GM23248 (cell line): ENCODE measurements at regions not wholly inside any gene's neighbourhood (a gene's known extent, or its start where the extent isn't known, plus 50 kb on each side); places are given as distances from the start of the nearest gene placed in this dataset.

ENCODE experiments used
- DNase-seq: peaks from one replicate; pipeline ENCODE4 v3.0.0-alpha.2; 2015
- H2AFZ ChIP-seq: fragments of 200-600 bp; sonication (generic); 2 replicates; pipeline ENCODE4 v1.6.1; 2016; ENCODE audit warnings: antibody characterized with exemption
- H3F3A ChIP-seq: fragments of 200-600 bp; sonication (generic); 2 replicates; pipeline ENCODE4 v1.6.1; 2016; ENCODE audit warnings: mild to moderate bottlenecking, antibody characterized with exemption, mixed run types; ENCODE audit not compliant: insufficient read depth
- H3K27ac ChIP-seq: fragments of 200-600 bp; sonication (generic); 2 replicates; pipeline ENCODE4 v1.5.1; 2016; ENCODE audit warnings: mild to moderate bottlenecking
- H3K27me3 ChIP-seq: fragments of 200-600 bp; sonication (generic); replicated peaks from 2 replicates; pipeline ENCODE4 v1.6.1; 2016; ENCODE audit warnings: mild to moderate bottlenecking; ENCODE audit not compliant: insufficient read depth
- H3K36me3 ChIP-seq: fragments of 200-600 bp; sonication (generic); 2 replicates; pipeline ENCODE4 v1.6.1; 2016; ENCODE audit warnings: low read depth, mild to moderate bottlenecking
- H3K4me1 ChIP-seq: fragments of 200-600 bp; sonication (generic); 2 replicates; pipeline ENCODE4 v1.6.1; 2016; ENCODE audit warnings: mild to moderate bottlenecking; ENCODE audit not compliant: insufficient read depth
- H3K4me2 ChIP-seq: fragments of 200-600 bp; sonication (generic); one replicate; pipeline ENCODE4 v1.6.1; 2016; ENCODE audit warnings: mild to moderate bottlenecking; ENCODE audit not compliant: unreplicated experiment
- H3K4me3 ChIP-seq: fragments of 200-600 bp; sonication (generic); 2 replicates; pipeline ENCODE4 v1.5.1; 2016; ENCODE audit warnings: mild to moderate bottlenecking
- H3K79me2 ChIP-seq: fragments of 200-600 bp; sonication (generic); 2 replicates; pipeline ENCODE4 v1.6.1; 2016; ENCODE audit warnings: mild to moderate bottlenecking; ENCODE audit not compliant: insufficient read depth
- H3K9ac ChIP-seq: fragments of 200-600 bp; sonication (generic); 2 replicates; pipeline ENCODE4 v1.6.1; 2016; ENCODE audit warnings: mild to moderate bottlenecking
- H3K9me2 ChIP-seq: fragments of 200-600 bp; sonication (generic); 2 replicates; pipeline ENCODE4 v1.6.1; 2016; ENCODE audit warnings: mixed run types, mild to moderate bottlenecking, moderate library complexity; ENCODE audit not compliant: insufficient read depth
- H3K9me3 ChIP-seq: fragments of 200-600 bp; sonication (generic); one replicate; pipeline ENCODE4 v1.6.1; 2017; ENCODE audit warnings: low read depth
- H4K20me1 ChIP-seq: fragments of 200-600 bp; sonication (generic); 2 replicates; pipeline ENCODE4 v1.6.0; 2016; ENCODE audit not compliant: insufficient read depth
- EZH2 ChIP-seq: fragments of 200-600 bp; sonication (generic); IDR thresholded peaks from 2 replicates; pipeline ENCODE4 v1.6.1; 2018; ENCODE audit warnings: antibody characterized with exemption, mild to moderate bottlenecking; ENCODE audit not compliant: insufficient read depth, poor library complexity, severe bottlenecking
- EZH2phosphoT487 ChIP-seq: fragments of 200-600 bp; sonication (generic); IDR thresholded peaks from 2 replicates; pipeline ENCODE4 v1.6.1; 2018; ENCODE audit warnings: antibody characterized with exemption, moderate library complexity, mild to moderate bottlenecking, low read depth; ENCODE audit not compliant: insufficient read depth
- WGBS, 2 experiments: methylation state at CpG; one replicate each; pipeline ENCODE4 v1.1.6; 2015 to 2017; ENCODE audit warnings: low lambda C conversion rate in 2 of 2, low coverage in 1 of 2; ENCODE audit errors: missing lambda C conversion rate in 2 of 2; 5-methylcytosine and 5-hydroxymethylcytosine counted together
- in situ Hi-C: fragments of 300-500 bp; cut with MboI; formaldehyde crosslinking; loops from 2 replicates; pipeline ENCODE4 v1.15.0; 2020

- H2AFZ ChIP-seq: no peak overlapping the region
- no peaks in the 10 kb centered on the region for H3K79me2 ChIP-seq
- H3K9me2 ChIP-seq: no peaks in the 10 kb centered on the region
- no peaks in the 10 kb centered on the region for H3K27me3 ChIP-seq
- no peak overlapping the region for H3K27ac ChIP-seq
- in situ Hi-C loops: no loop called here
- H3K9ac ChIP-seq: no peak overlapping the region
- no peak overlapping the region for H3K4me2 ChIP-seq
- no peak for DNase-seq
- H3K4me3 ChIP-seq: no peak overlapping the region
- no peak for TF ChIP-seq EZH2
- no peak for TF ChIP-seq EZH2phosphoT487
- WGBS, 2 experiments: 68 to 76% methylated on average over 14 of the region's 14 CpGs
- no peaks in the 10 kb centered on the region for H3K36me3 ChIP-seq
- H3K9me3 ChIP-seq: no peaks in the 10 kb centered on the region
- no peaks in the 10 kb centered on the region for H3K4me1 ChIP-seq
- H4K20me1 ChIP-seq: no peaks in the 10 kb centered on the region
- H3F3A ChIP-seq: no peaks in the 10 kb centered on the region
Observed at GRCh38 chr19:30314056-30314804, 58.0 kb upstream of the ZNF536 start.

- no peak overlapping the region for H3K9ac ChIP-seq
- DNase-seq: no peak
- no peaks in the 10 kb centered on the region for H3F3A ChIP-seq
- H3K9me3 ChIP-seq: no peaks in the 10 kb centered on the region
- no peaks in the 10 kb centered on the region for H3K27me3 ChIP-seq
- no peak overlapping the region for H3K27ac ChIP-seq
- no peaks in the 10 kb centered on the region for H3K9me2 ChIP-seq
- H2AFZ ChIP-seq: no peak overlapping the region
- WGBS, 2 experiments: 85 to 91% methylated on average over 5 of the region's 5 CpGs
- no peak overlapping the region for H3K4me2 ChIP-seq
- in situ Hi-C loops: no loop called here
- H4K20me1 ChIP-seq: no peaks in the 10 kb centered on the region
- H3K4me3 ChIP-seq: no peak overlapping the region
- TF ChIP-seq EZH2phosphoT487 (no peak), EZH2 (no peak)
- no peaks in the 10 kb centered on the region for H3K79me2 ChIP-seq
- no peaks in the 10 kb centered on the region for H3K4me1 ChIP-seq
- H3K36me3 ChIP-seq: no peaks in the 10 kb centered on the region
Observed at GRCh38 chr19:30314805-30315155, 57.4 kb upstream of the ZNF536 start.

- H4K20me1 ChIP-seq: no peaks in the 10 kb centered on the region
- 91 to 94% methylated on average over 2 of the region's 2 CpGs for WGBS, 2 experiments
Observed at GRCh38 chr19:30315159-30315558, 57.0 kb upstream of the ZNF536 start.

GRCh38 chr19:30316000-30316491, 56.1 kb upstream of the ZNF536 start:
- no peaks in the 10 kb centered on the region for H3K9me3 ChIP-seq
- H3K9ac ChIP-seq: no peak overlapping the region
- H3K9me2 ChIP-seq: no peaks in the 10 kb centered on the region
- no peak overlapping the region for H3K4me2 ChIP-seq
- no peak overlapping the region for H3K4me3 ChIP-seq
- in situ Hi-C loops: no loop called here
- no peaks in the 10 kb centered on the region for H4K20me1 ChIP-seq
- TF ChIP-seq EZH2 (no peak), EZH2phosphoT487 (no peak)
- H3K4me1 ChIP-seq: no peaks in the 10 kb centered on the region
- no peak overlapping the region for H2AFZ ChIP-seq
- no peaks in the 10 kb centered on the region for H3K79me2 ChIP-seq
- no peaks in the 10 kb centered on the region for H3F3A ChIP-seq
- no peak overlapping the region for H3K27ac ChIP-seq
- 90 to 94% methylated on average over 4 of the region's 4 CpGs for WGBS, 2 experiments
- no peaks in the 10 kb centered on the region for H3K36me3 ChIP-seq
- H3K27me3 ChIP-seq: no peaks in the 10 kb centered on the region
- DNase-seq: no peak

More at GRCh38 chr19:30315159-30315558, 57.0 kb upstream of the ZNF536 start:
- no peak for DNase-seq
- Histone ChIP-seq H2AFZ (no peak overlapping the region), H3K9me3 (no peaks in the 10 kb centered on the region), H3K36me3 (no peaks in the 10 kb centered on the region), H3K79me2 (no peaks in the 10 kb centered on the region), H3K4me1 (no peaks in the 10 kb centered on the region), H3K27ac (no peak overlapping the region), H3K9ac (no peak overlapping the region), H3F3A (no peaks in the 10 kb centered on the region), H3K4me3 (no peak overlapping the region), H3K9me2 (no peaks in the 10 kb centered on the region), H3K4me2 (no peak overlapping the region), H3K27me3 (no peaks in the 10 kb centered on the region)
- TF ChIP-seq EZH2phosphoT487 (no peak), EZH2 (no peak)
- in situ Hi-C loops: no loop called here
